ENCODE measurements at regions not wholly inside any gene's neighbourhood (a gene's known extent, or its start where the extent isn't known, plus 50 kb on each side); places are given as distances from the start of the nearest gene placed in this dataset.

GRCh38 chr7:52362521-52362920 is 672.9 kb upstream of the POM121L12 start:
- H3K36me3 ChIP-seq (ENCODE audit: low read depth): no peaks in the 10 kb centered on the region
- no peaks in the 10 kb centered on the region for H3K27me3 ChIP-seq (ENCODE audit: insufficient read depth, poor library complexity, severe bottlenecking)
- no peaks in the 10 kb centered on the region for H3K4me1 ChIP-seq (ENCODE audit: insufficient read depth, poor library complexity, severe bottlenecking)
- H3K4me3 ChIP-seq (ENCODE audit: severe bottlenecking): no peak overlapping the region
- no peak for TF ChIP-seq CTCF (IDR thresholded peaks at IDR 0.05; ENCODE audit: poor library complexity, severe bottlenecking)
- no peaks in the 10 kb centered on the region for H3K9me3 ChIP-seq (ENCODE audit: severe bottlenecking)
- ATAC-seq (ENCODE audit: low read depth) (no peak), DNase-seq (ENCODE audit: low spot score) (no peak)
- no peak overlapping the region for H3K27ac ChIP-seq (ENCODE audit: poor library complexity, severe bottlenecking)

DNA sequence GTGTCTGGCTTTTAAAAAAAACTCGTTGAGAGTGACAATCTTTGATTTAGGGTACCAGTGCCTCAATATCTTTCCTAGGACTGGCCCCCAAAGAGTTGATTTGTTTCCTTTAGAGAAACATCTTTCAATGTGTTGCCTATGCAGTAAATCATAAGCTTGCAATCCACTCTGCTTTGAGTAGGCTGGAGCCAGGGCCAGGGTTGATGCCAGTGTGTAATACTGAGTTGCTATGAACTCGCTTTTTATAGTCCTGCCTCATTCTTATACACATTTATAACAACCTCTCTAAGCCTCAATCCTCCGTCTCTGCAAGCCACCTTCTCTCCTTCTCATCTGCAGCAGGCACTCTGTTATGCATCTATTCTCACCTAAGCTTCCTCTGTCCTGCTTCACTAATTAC is 674.9 kb upstream of the POM121L12 start:
- TF ChIP-seq CTCF (IDR thresholded peaks at IDR 0.05; ENCODE audit: poor library complexity, severe bottlenecking): no peak
- ATAC-seq (ENCODE audit: low read depth): no peak

GRCh38 chr7:52355053-52355452 is 680.4 kb upstream of the POM121L12 start:
- DNase-seq (ENCODE audit: low spot score): no peak
- no peak overlapping the region for H3K4me3 ChIP-seq (ENCODE audit: severe bottlenecking)
- H3K27ac ChIP-seq (ENCODE audit: poor library complexity, severe bottlenecking): no peak overlapping the region
- H3K4me1 ChIP-seq (ENCODE audit: insufficient read depth, poor library complexity, severe bottlenecking): no peaks in the 10 kb centered on the region
- no peak for TF ChIP-seq CTCF (IDR thresholded peaks at IDR 0.05; ENCODE audit: poor library complexity, severe bottlenecking)
- no peaks in the 10 kb centered on the region for H3K36me3 ChIP-seq (ENCODE audit: low read depth)
- ATAC-seq (ENCODE audit: low read depth): no peak
- no peaks in the 10 kb centered on the region for H3K9me3 ChIP-seq (ENCODE audit: severe bottlenecking)
- no peaks in the 10 kb centered on the region for H3K27me3 ChIP-seq (ENCODE audit: insufficient read depth, poor library complexity, severe bottlenecking)

More for the DNA sequence above, 674.9 kb upstream of the POM121L12 start:
- no peaks in the 10 kb centered on the region for H3K36me3 ChIP-seq (ENCODE audit: low read depth)
- H3K4me3 ChIP-seq (ENCODE audit: severe bottlenecking): no peak overlapping the region
- no peak for DNase-seq (ENCODE audit: low spot score)
- H3K4me1 ChIP-seq (ENCODE audit: insufficient read depth, poor library complexity, severe bottlenecking): no peaks in the 10 kb centered on the region
- no peaks in the 10 kb centered on the region for H3K9me3 ChIP-seq (ENCODE audit: severe bottlenecking)
- H3K27ac ChIP-seq (ENCODE audit: poor library complexity, severe bottlenecking): no peak overlapping the region
- no peaks in the 10 kb centered on the region for H3K27me3 ChIP-seq (ENCODE audit: insufficient read depth, poor library complexity, severe bottlenecking)

DNA sequence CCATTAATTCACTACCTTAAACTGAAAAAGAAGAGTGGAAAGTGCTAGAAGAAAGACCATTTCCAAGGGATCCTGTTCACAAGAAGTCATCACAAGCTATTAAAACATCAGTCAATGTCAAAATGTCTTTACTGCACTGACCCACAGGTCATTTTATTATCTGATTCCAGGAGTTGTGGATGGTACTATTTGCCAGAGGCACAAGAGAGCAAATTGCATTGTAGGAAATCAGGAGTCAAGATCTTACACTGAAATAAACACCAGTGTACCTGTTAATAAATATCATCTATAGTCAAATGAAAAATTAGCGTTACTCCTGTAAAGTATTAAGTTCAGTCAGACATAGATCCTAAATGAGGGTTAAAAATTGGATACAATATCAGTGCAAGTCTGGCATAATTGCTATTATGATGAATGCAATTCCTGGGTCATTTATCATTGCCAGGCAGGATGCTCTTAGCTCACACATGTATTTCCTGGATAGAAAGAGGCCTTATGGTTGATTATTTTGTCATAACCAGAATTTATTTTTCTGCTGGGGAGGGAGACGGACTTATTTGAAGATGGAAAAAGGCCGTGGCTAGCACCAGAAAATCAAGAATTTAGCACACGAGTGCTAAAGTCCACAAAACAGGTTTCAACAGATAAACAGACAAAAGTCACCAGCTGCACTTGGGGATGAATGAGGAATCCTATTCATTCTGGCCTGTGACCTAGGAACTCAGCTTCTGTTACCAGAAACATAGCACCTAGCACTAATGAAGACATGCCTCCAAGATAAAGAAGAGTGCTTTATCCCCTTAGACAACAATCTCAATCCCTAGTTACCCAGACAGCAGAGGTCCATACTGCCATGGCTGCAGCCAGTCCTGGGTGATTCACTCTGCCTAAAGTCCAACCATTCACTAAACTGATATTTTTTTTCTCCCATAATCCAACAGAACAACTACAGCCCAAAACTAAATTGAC is 683.1 kb upstream of the POM121L12 start:
- ATAC-seq (ENCODE audit: low read depth) (no peak), DNase-seq (ENCODE audit: low spot score) (no peak)
- no peak overlapping the region for H3K27ac ChIP-seq (ENCODE audit: poor library complexity, severe bottlenecking)
- no peaks in the 10 kb centered on the region for H3K4me1 ChIP-seq (ENCODE audit: insufficient read depth, poor library complexity, severe bottlenecking)
- H3K9me3 ChIP-seq (ENCODE audit: severe bottlenecking): no peaks in the 10 kb centered on the region
- H3K4me3 ChIP-seq (ENCODE audit: severe bottlenecking): no peak overlapping the region
- H3K36me3 ChIP-seq (ENCODE audit: low read depth): no peaks in the 10 kb centered on the region
- TF ChIP-seq CTCF (IDR thresholded peaks at IDR 0.05; ENCODE audit: poor library complexity, severe bottlenecking): no peak
- H3K27me3 ChIP-seq (ENCODE audit: insufficient read depth, poor library complexity, severe bottlenecking): no peaks in the 10 kb centered on the region

DNA sequence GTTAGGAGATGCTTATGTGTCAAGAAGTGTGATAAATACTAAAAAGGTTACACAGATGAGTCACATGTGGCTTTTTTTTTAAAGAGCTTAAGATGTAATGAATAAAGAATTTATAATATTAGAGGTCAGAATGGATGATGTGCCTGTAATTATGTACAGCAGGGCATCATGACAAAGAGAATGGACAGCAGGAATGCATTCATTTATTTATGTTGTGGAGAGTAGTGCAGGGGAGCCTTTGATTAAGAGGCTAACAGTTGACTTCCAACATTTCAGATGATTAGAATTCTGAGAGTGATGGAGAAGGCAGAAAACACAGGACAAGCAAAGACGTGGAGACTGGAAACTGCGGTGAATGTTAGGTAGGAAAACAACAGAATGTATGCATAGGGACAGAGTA is 691.4 kb upstream of the POM121L12 start:
- Histone ChIP-seq H3K36me3 (ENCODE audit: low read depth) (no peaks in the 10 kb centered on the region), H3K27me3 (ENCODE audit: insufficient read depth, poor library complexity, severe bottlenecking) (no peaks in the 10 kb centered on the region), H3K9me3 (ENCODE audit: severe bottlenecking) (no peaks in the 10 kb centered on the region), H3K27ac (ENCODE audit: poor library complexity, severe bottlenecking) (no peak overlapping the region), H3K4me3 (ENCODE audit: severe bottlenecking) (no peak overlapping the region), H3K4me1 (ENCODE audit: insufficient read depth, poor library complexity, severe bottlenecking) (no peaks in the 10 kb centered on the region)
- ATAC-seq (ENCODE audit: low read depth) (no peak), DNase-seq (ENCODE audit: low spot score) (no peak)
- TF ChIP-seq CTCF (IDR thresholded peaks at IDR 0.05; ENCODE audit: poor library complexity, severe bottlenecking): no peak

All from RWPE2 (cell line).